HG02759 (cell line): ENCODE measurements at regions not wholly inside any gene's neighbourhood (a gene's known extent, or its start where the extent isn't known, plus 50 kb on each side); places are given as distances from the start of the nearest gene placed in this dataset.

ENCODE experiments used
- ATAC-seq: cut with Tn5 transposase; IDR thresholded peaks from one replicate; pipeline ENCODE4 v1.9.1; 2021; ENCODE audit warnings: mild to moderate bottlenecking, moderate library complexity; ENCODE audit not compliant: unreplicated experiment

GRCh38 chr1:83689921-83690868, 308.7 kb downstream of the TTLL7 start:
- no peak for ATAC-seq

GRCh38 chr1:83682132-83682531, 316.8 kb downstream of the TTLL7 start:
- ATAC-seq, result no peak

- ATAC-seq, result no peak
Observed at GRCh38 chr1:83676106-83676505, 322.8 kb downstream of the TTLL7 start.

GRCh38 chr1:83673312-83673711, 325.6 kb downstream of the TTLL7 start:
- ATAC-seq, result peak; percentile 60

GRCh38 chr1:83671586-83671985, 327.3 kb downstream of the TTLL7 start:
- no peak for ATAC-seq

GRCh38 chr1:83670909-83671565, 327.9 kb downstream of the TTLL7 start:
- ATAC-seq, result no peak

- no peak for ATAC-seq
Observed at GRCh38 chr1:83641796-83642443, 357.0 kb downstream of the TTLL7 start.

- no peak for ATAC-seq
Observed at GRCh38 chr1:83641206-83641658, 357.7 kb downstream of the TTLL7 start.

GRCh38 chr1:83639785-83640184, 359.1 kb downstream of the TTLL7 start:
- ATAC-seq, result no peak

- no peak for ATAC-seq
Observed at GRCh38 chr1:83637586-83637985, 361.3 kb downstream of the TTLL7 start.

GRCh38 chr1:83637009-83637408, 361.9 kb downstream of the TTLL7 start:
- ATAC-seq, result no peak

- no peak for ATAC-seq
Observed at GRCh38 chr1:83632906-83633305, 366.0 kb downstream of the TTLL7 start.

- no peak for ATAC-seq
Observed at GRCh38 chr1:83631851-83632250, 367.1 kb downstream of the TTLL7 start.

GRCh38 chr1:83627045-83627444, 371.9 kb downstream of the TTLL7 start:
- no peak for ATAC-seq

GRCh38 chr1:83626603-83627002, 372.3 kb downstream of the TTLL7 start:
- ATAC-seq, result no peak

- no peak for ATAC-seq
Observed at GRCh38 chr1:83625646-83626045, 373.3 kb downstream of the TTLL7 start.

- ATAC-seq, result no peak
Observed at GRCh38 chr1:83620016-83620415, 378.9 kb downstream of the TTLL7 start.

GRCh38 chr1:83619170-83619896, 379.6 kb downstream of the TTLL7 start:
- ATAC-seq, result no peak

- ATAC-seq, result no peak
Observed at GRCh38 chr1:83617883-83618282, 381.0 kb downstream of the TTLL7 start.

GRCh38 chr1:83615370-83615769, 383.6 kb downstream of the TTLL7 start:
- ATAC-seq, result no peak

- no peak for ATAC-seq
Observed at GRCh38 chr1:83606416-83606955, 392.4 kb downstream of the TTLL7 start.
